Esophagus squamous epithelium (tissue), 4 donors: ENCODE measurements at regions not wholly inside any gene's neighbourhood (a gene's known extent, or its start where the extent isn't known, plus 50 kb on each side); places are given as distances from the start of the nearest gene placed in this dataset.

Experiments used
- POLR2A ChIP-seq, 4 donors: fragments of 450-650 bp; IDR thresholded peaks; one replicate each; pipeline ENCODE4 v1.6.1; 2017; ENCODE audit warnings: antibody characterized with exemption in 4 of 4, mild to moderate bottlenecking in 4 of 4, moderate library complexity in 3 of 4
- TF ChIP-seq, protein P1 (sequence below), 6 experiments: fragments of 450-650 bp in 4 of 6; fragments of 200-600 bp in 2 of 6; sonication (generic) in 2 of 6; IDR thresholded peaks; one replicate each; pipeline ENCODE4 v1.5.1; 2016 to 2019; ENCODE audit warnings: antibody characterized with exemption in 6 of 6, mild to moderate bottlenecking in 4 of 6, moderate library complexity in 4 of 6

GRCh38 chr6:92756912-92757311, 662.4 kb downstream of the EPHA7 start:
- no peak for TF ChIP-seq POLR2A (IDR thresholded peaks at IDR 0.05)
- TF ChIP-seq, protein P1, sequence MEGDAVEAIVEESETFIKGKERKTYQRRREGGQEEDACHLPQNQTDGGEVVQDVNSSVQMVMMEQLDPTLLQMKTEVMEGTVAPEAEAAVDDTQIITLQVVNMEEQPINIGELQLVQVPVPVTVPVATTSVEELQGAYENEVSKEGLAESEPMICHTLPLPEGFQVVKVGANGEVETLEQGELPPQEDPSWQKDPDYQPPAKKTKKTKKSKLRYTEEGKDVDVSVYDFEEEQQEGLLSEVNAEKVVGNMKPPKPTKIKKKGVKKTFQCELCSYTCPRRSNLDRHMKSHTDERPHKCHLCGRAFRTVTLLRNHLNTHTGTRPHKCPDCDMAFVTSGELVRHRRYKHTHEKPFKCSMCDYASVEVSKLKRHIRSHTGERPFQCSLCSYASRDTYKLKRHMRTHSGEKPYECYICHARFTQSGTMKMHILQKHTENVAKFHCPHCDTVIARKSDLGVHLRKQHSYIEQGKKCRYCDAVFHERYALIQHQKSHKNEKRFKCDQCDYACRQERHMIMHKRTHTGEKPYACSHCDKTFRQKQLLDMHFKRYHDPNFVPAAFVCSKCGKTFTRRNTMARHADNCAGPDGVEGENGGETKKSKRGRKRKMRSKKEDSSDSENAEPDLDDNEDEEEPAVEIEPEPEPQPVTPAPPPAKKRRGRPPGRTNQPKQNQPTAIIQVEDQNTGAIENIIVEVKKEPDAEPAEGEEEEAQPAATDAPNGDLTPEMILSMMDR (IDR thresholded peaks at IDR 0.05) = no peak
